Nucleus accumbens (tissue), 56 donors: ENCODE measurements at regions not wholly inside any gene's neighbourhood (a gene's known extent, or its start where the extent isn't known, plus 50 kb on each side); places are given as distances from the start of the nearest gene placed in this dataset.
"Not testable (repeated sequence)": the region's sequence is repeated elsewhere in the genome, so short reads cannot be mapped to it uniquely, and the experiment has no call there.

Experiments
- DNase-seq, 56 donors: peaks; one replicate each; lab custom pipeline; 2025; lab: John Stamatoyannopoulos, UW

DNA sequence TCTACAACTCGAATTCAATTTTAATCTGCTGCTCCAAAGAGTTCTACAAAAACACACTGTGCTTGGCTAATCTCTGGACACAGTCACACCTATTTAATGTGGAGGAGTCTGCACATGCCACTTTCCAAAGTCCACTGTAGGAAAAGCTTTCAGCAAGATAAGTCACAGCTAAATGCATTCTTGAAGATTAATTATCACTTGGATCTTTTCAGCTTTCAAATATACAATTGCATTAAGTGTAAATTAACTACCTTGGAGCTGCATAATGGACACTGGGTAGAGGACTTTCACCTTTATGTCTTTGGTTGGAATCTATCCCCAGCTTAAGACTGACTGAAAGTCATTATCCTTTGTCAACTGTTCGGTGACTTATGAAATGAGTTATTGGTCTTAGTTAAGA is 565.1 kb downstream of the PIK3C3 start:
- no peak for DNase-seq

DNA sequence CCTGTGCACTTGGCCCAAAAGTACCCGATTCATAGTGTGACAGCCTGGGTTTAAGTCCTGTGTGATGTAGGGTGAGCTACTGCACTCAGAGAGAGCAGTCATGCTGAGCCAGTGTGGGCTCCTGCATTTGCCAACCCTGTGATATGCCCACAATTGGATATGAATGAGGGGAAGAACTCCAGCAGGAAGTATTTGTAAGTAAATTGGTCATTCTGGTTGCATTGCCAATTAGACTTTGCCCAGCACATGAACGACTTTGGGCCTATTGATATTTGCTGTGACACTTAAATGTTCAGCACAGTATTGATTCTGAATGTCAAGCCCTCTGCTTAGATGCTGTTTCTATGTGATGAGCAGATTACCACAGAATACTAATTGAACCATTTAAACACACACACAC is 570.9 kb downstream of the PIK3C3 start:
- no peak for DNase-seq

DNA sequence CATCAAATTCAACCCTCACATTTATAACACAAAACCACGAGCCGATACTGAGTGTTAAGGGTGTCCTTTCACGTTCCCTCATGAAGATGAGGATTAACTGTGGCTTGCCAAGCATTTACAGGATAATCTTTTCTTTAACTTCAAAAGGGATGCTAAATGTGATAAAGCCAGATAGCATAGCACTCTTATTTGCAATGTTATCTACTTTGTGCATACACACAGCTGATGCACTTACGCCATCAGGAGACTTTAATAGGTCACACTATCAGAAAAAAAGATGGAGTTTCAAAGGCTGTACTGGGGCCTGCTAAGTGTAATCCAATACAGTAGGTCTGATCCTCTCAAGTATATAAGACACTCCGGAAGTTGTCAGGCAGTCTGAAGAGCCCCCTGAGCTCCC is 572.7 kb downstream of the PIK3C3 start:
- DNase-seq, result no peak

DNA sequence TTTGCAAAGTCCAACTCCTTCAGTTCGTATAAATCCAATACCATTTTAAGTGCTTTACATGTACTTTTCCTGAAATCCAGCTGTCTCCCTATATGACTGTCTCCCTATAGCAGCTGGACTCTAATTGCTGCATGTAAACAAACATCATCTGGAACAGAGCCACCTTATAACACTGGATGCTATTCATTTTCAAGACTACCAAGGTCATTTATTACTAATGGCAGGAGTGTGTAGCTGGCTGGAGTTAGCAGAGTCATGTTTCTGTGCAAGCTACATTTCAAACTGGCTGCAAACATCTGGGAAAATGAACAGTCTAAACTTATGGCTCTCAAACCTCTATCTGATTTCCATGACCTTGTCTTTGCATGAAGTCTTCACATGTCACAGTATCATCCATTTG is 575.2 kb downstream of the PIK3C3 start:
- no peak for DNase-seq

DNA sequence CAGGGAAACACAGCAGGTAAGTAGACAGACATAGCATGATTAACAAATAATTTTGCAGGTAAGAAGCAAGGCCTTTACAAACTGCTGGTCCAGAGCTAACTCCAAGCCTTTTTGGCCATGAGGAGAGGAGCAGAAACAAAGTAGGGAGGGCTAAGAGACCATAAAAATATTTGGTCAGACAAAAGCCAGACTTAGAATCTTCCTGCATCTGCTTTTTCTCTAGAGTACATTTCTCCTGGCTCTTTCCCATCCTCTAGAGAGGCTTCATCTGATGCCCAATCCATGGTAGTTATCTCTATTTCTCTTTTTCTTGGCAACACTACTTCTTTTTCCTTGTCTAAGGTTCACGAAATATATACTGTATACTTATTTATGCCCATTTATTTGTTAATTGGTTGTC is 577.1 kb downstream of the PIK3C3 start:
- no peak for DNase-seq

DNA sequence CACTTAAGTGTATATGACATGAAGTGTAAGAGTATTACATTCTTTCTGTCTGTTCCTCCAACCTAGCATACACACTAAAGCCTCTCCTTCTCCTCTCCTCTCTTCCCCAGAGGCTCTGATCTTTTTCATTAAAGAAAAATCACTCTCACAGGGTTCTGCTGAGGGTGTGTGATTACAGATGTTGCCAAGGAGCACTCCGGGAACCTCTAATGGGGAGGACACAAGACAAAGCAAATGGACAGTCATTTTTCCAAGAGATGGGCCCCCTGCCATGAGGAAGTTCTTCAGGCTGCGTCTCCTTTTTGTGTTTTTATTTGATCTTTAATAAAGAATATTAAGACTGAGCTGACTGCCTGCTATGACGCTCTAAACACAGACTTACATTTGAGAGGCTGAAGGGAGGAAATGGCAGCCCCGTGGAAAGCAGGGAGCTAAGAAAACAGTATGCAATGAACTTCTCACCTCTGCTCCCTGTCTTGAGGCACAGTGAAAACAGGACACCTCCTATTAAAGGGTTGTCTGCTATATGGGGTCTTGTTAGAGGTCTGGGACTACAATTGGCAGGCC is 578.1 kb downstream of the PIK3C3 start:
- no peak for DNase-seq

DNA sequence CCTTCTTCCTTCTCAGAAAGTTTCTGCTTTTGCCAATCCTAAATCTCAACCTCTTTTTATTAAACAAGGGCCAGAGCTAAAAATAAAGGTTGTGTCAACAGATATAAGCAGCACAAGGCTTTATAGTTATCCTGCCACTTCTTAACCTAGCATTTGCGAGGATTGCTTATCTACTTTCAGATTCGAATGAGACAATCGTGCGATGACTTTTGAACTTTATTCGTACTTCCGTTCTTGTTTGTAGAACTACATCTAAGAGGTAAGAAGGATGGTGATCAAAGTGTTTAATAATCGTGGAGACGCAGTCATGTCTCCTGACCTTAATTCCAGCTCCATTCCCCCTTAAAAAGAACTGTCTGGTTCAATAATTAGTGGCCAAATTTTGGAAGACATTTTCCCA is 578.6 kb downstream of the PIK3C3 start:
- DNase-seq, result no peak

DNA sequence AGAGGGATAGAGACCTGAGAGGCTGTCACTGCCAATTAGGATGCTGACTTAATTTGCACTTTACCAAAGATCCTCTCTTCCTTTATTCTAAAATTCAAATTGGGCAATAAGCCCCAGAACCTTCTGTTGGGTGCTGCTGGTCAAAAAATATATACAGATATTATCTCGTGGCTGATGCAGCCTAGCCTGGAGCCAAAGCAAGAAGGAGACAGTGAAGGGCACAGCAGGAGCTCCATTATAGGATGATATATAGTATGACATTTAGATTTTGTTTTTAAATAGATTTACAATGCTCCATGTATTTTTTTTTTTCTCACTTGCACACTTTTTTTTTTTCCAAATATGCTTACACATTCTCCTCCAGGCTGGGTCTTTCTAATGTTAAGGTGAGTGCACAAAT is 579.3 kb downstream of the PIK3C3 start:
- DNase-seq, result no peak

DNA sequence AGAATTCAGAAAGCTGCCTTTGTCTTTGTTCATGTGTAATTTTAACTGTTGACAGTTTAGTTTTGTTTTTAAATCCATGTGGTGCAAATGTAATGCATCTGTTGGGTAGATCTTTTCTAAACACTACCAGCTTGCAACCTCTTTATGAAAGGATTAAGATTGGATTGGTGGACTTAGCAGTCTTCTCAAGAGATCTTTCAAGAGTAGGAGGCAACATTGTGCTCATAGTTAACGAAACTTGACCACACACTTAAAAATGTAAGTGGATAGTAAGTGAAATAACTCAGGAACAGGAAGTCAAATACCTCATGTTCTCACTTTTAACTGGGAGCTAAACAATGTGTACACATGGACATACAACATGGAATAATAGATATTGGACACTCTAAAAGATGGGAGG is 579.0 kb downstream of the RIT2 start:
- DNase-seq, result no peak

DNA sequence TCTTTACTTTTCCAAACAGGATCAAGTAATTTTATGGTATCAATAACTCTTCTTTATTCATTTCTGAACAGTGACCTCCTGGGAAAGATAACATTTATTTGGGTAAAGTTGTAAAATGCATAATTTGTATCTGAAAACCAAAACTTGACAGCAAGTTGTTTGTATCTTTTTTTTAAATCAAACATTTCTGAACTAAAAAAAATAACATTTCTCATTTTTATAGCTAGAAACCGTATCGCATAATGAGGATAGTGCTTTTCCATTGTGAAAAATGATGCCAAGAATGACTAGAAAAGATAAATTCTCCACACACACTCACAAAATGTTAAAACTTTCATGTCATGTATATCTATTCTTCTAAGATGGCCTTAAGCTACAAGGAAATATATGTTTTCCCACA is 578.2 kb downstream of the RIT2 start:
- DNase-seq, result no peak

DNA sequence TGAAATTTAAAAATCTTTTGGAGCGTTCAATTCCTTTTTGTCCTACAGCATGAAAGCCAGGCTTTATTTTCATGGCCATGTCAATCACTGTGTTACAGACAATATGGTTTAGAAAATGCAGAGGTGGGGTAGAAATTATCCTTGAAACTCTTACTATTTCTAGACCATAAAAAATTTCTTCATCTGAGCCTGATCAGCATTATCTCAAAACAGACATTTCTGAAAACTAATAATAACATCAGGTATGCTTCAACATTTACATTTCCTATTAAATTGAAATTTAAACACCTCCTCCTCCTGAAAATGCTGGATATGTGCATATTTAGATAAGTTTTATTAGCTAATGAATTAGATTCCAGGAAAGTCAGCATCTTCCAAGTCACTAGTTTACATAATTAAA is 570.6 kb downstream of the RIT2 start:
- DNase-seq, result no peak

DNA sequence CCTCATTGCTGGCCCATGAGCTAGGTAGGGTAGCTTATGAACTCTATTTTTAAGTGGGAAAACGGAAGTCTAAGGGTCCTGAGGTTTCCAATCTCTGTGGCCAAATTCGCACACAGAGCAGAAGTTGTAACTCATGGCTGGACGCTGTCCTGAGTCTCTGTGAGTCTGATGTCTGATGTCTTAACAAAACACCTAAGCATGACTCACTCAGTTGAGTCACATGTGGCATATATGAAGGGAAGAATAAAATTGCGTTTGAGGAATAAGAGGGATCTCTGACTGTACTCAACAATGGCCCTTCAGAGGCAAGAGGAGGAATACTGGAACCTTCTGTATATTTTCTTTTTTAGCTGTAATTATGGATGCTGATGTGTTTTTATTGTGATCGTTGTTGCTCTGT is 569.7 kb downstream of the RIT2 start:
- no peak for DNase-seq

DNA sequence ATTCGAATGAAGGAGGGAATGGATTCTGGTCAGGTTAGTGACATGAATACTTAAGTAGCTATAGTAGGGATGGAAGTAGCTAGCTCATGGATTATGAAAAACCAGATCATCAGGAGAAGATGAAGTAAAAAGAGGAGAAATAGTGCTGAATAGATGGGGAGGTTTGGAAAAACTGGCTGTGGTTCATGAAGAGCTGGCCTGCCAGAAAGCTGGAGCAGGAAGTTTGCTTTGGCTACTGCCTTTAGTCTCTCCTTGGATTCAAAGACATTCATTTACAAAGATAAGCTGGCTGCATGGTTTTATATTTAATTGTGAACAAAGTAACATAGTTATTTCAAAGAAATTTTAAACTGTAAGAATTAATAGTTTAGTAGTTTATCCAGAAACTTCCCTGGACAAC is 567.0 kb downstream of the RIT2 start:
- DNase-seq, result no peak

DNA sequence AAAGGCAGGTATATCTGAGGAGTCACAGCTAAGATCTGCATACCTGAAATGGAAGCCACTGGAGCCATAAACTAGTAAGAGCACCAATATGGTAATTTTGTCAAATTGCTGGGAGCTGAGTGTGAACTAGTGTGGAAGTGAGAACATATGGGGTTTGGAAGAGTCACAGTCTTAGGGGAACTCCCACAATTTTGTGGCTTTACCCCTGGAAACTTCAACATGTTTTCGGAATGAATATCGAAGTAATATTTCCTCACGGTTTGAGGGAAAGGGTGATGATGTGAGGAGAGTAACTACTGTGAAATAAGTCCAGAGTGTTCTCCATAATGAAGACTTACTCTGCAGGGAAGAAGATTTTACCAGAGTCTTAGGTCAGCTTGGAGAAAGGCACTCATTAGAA is 565.9 kb downstream of the RIT2 start:
- DNase-seq, result no peak

DNA sequence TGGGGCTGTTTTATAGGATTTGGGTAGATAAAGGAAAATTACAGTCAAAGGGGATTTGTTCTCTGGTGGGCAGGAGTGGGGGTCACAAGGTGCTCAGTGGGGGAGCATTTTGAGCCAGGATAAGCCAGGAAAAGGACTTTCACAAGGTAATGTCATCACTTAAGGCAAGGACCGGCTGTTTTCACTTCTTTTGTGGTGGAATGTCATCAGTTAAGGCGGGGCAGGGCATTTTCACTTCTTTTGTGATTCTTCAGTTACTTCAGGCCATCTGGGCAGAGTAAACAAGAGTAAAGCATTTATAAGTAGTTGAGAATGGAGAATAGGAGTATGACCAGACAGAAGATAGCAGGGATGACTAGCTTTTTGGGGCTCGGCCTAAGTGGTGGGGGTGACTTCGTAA is 562.9 kb downstream of the RIT2 start:
- DNase-seq, result not testable (repeated sequence)

DNA sequence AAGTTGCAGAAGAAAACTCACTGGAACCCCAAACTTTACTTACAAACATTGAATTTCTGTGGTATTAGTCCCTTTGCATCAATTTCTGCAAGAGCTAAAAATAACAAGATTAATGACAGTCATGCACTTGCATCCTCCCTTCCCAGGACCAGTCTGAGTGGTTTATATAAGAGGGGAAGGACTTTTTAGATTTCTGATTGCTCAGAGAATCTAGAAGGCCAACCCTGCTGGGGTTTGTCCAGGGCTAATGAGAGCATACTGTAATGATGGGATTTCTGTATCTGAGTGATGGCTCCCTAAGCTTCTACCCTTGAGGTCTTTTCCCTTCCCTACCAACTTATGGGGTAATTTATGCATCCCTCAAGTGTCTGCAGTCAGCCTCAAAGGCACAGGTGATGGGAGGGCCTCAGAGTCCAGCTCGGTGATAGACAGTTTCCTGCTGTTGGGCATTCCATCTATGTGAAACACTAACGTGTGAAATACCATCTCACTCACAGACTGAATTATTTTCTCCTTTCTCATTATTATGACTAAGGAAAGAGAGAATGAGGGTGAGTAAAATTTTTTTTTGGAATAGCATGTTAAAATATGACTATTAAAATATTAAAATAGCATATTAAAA is 556.3 kb downstream of the RIT2 start:
- DNase-seq, result no peak

DNA sequence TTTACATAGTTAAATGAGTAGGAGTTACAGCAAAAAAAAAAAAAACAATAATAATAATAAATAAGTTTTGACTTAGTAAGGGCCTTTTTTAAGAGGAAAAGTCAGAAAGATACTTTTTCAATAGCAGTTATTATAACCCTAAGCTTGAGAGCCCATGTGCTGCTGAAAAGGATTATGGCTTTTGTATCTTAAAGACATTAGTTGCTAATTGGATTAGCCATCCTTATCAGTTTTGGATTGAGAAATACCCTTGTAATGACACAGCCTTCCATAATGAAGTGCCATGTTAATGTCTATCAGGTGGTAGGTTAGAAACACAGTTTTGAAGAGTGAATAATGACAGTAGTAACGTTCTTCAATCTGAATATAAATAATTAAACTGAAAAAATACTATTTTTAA is 554.0 kb downstream of the RIT2 start:
- DNase-seq, result no peak

DNA sequence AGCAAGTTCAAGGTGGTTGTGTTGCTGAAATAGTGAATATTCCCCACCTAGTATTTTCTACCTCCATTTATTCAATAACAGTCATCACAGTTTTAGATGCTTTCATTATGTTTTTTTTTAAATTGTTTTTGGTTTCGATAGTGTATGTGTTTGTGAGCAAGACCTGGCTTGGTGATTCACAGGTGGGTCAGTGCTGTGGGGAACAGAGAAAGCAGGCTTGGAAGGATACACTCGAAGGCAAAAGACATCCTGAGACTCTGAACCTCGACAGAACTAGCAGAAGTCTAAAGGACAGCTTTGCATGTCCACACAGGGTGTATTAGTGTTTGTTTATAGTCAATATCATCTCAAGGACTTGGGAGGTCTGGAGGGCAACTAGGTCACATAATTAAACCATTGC is 551.5 kb downstream of the RIT2 start:
- DNase-seq, result no peak

DNA sequence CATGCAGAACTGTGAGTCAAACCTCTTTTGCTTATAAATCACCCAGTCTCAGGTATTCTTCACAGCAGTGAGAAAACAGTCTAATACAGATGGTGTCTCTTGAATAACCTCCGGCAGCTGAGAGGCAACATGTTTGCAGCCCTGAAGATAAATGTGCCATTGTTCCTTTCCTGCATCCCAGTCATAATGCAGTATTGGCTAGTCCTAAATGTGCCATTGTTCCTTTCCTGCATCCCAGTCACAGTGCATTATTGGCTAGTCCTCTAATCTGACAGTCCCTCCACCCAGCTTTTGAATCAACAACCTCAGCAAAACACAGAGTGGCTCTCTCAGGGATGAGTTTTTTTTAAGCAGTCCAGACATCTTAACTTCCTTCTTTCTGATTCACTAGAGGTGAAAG is 550.7 kb downstream of the RIT2 start:
- DNase-seq, result peak in 26 of 56 donors; percentile 2 to 49 (median 12)

DNA sequence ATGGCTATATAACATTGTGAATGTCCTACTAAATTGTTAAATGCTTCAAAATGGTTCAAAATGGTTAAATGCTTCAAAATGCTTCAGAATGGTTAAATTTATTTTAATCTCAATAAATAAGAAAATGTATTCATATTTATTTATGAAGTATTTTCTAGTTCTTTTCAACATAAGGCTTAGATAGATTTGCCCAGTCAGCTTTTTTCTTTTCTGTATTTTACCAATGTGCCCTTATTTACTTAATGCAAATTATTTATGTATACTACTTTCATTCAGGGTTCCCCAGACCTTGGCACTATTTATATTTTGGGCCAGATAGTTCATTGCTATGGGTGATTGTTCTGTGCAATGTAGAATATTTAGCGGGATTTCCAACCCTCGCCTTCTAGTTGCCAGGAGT is 546.7 kb downstream of the RIT2 start:
- no peak for DNase-seq

DNA sequence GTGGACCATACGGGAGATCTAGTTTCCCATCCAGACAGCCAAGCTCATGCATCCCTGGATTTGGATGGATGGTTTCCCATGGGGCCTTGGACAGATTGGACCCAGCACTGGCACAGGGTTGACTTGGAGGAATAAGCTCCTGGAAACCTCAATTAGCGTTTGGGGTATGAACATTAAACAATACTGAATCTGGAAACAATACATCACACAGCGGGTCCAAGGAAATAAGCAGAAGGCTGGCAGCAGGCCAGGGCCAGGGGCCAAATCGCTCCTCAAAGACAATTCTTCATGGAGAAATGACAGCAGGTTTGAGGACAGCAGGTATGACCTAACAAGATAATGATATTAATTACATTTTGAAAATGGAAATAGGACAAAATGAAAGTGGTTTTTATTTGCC is 540.6 kb downstream of the RIT2 start:
- DNase-seq, result peak in 1 of 56 donors; percentile 0

DNA sequence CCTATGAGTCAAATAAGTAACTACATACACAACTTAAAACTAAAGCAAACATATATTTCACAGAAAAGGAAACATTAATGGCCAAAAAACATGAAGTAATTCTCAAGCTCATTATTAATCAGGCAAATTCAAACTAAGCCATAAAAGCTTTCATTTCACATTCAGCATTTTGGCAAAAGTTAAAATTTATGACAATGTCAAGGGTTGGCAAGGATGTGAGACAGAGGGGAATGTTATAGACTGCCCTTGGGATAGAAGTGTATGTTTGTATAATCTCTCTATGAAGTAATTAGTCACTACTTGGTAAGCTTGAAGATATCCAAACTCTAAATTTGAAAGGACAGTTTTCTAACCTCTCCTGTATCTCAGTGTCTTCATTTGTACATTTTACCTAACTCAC is 539.4 kb downstream of the RIT2 start:
- DNase-seq, result no peak

DNA sequence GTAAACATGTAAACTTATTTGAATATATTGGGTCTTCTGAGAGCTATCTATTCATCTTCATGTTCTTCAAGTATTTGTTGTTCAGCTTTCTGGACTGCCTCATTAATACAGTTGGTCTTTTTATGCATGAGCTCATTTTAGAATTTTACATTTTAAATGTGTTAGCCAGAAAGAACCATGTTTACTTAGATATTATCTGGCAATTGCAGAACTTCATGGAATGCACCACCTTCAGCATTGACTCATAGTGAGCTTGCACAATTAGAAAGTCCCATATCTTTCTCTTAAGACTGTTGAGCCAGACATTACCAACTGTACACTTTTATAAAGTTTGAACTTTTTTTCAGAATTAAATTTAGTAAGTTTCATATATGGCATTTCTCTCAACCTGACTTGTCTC is 536.7 kb downstream of the RIT2 start:
- no peak for DNase-seq
